ENCODE measurements at regions not wholly inside any gene's neighbourhood (a gene's known extent, or its start where the extent isn't known, plus 50 kb on each side); places are given as distances from the start of the nearest gene placed in this dataset.

- no peak for TF ChIP-seq CTCF (IDR thresholded peaks at IDR 0.05; ENCODE audit: insufficient read depth, low read length, poor library complexity, severe bottlenecking)
- TF ChIP-seq EZH2phosphoT487 (conservative IDR thresholded peaks at IDR 0.05; ENCODE audit: low read length): no peak
Observed at GRCh38 chr12:22882559-22882958, 257.6 kb downstream of the ETNK1 start.
